Fibroblast of lung (primary cell): ENCODE measurements at regions not wholly inside any gene's neighbourhood (a gene's known extent, or its start where the extent isn't known, plus 50 kb on each side); places are given as distances from the start of the nearest gene placed in this dataset.

Experiments
- EZH2 ChIP-seq: IDR thresholded peaks from 2 replicates; pipeline ENCODE4 v1.5.1; 2012; ENCODE audit warnings: low read length, control low read depth, mild to moderate bottlenecking; ENCODE audit errors: missing control alignments
- TF ChIP-seq, protein P1 (sequence below), 2 donors: IDR thresholded peaks in 1 of 2; conservative IDR thresholded peaks in 1 of 2; 1 replicate in 1 of 2; 2 replicates in 1 of 2; pipeline ENCODE4 v1.5.1; 2011 to 2012; ENCODE audit warnings: low read length in 2 of 2, control low read depth in 1 of 2, inconsistent platforms in 1 of 2, low read depth in 1 of 2, mild to moderate bottlenecking in 1 of 2

- no peak for TF ChIP-seq EZH2
- TF ChIP-seq, protein P1, sequence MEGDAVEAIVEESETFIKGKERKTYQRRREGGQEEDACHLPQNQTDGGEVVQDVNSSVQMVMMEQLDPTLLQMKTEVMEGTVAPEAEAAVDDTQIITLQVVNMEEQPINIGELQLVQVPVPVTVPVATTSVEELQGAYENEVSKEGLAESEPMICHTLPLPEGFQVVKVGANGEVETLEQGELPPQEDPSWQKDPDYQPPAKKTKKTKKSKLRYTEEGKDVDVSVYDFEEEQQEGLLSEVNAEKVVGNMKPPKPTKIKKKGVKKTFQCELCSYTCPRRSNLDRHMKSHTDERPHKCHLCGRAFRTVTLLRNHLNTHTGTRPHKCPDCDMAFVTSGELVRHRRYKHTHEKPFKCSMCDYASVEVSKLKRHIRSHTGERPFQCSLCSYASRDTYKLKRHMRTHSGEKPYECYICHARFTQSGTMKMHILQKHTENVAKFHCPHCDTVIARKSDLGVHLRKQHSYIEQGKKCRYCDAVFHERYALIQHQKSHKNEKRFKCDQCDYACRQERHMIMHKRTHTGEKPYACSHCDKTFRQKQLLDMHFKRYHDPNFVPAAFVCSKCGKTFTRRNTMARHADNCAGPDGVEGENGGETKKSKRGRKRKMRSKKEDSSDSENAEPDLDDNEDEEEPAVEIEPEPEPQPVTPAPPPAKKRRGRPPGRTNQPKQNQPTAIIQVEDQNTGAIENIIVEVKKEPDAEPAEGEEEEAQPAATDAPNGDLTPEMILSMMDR (conservative IDR thresholded peaks at IDR 0.05 in 1 of 2, IDR thresholded peaks at IDR 0.05 in 1 of 2; ENCODE audit: low read depth in 1 of 2, low read length in 2 of 2) = no peak
Observed at GRCh38 chr12:4050340-4050739, 177.1 kb upstream of the PARP11 start.
